ENCODE measurements at regions not wholly inside any gene's neighbourhood (a gene's known extent, or its start where the extent isn't known, plus 50 kb on each side); places are given as distances from the start of the nearest gene placed in this dataset.

DNA sequence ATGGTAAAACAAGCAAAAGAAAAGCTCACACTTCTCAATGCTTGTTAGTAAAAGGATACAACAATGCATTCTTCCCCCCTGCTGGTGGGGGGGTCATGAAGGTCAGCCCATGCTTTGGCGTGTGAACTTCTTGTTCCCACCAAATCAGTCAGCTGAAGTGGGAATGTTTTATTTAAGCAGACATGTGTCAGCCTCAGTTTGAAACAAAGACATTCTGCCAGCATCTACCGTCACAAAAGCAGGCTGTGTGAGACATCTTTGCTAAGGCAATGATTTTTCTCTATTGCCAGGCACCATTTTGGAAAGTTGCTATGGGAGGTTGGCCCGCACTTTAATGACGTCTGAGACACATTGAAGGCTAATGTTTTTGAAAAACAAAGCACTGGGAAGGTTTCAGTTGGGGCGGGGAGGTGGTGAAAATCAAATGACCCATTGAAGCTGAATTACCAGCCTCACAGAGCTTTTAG, 206.6 kb downstream of the TLE3 start:
- TF ChIP-seq CTCF (IDR thresholded peaks at IDR 0.05) (no peak), MYC (IDR thresholded peaks at IDR 0.05; ENCODE audit: borderline replicate concordance, low read length) (no peak), ELK1 (IDR thresholded peaks at IDR 0.05; ENCODE audit: low read depth, low read length) (no peak), ATOH8 (CRISPR knock-in tag; IDR thresholded peaks at IDR 0.05; ENCODE audit: low read depth) (no peak), CHD4 (IDR thresholded peaks at IDR 0.05; ENCODE audit: borderline replicate concordance) (no peak)
